ENCODE measurements at regions not wholly inside any gene's neighbourhood (a gene's known extent, or its start where the extent isn't known, plus 50 kb on each side); places are given as distances from the start of the nearest gene placed in this dataset.

DNA sequence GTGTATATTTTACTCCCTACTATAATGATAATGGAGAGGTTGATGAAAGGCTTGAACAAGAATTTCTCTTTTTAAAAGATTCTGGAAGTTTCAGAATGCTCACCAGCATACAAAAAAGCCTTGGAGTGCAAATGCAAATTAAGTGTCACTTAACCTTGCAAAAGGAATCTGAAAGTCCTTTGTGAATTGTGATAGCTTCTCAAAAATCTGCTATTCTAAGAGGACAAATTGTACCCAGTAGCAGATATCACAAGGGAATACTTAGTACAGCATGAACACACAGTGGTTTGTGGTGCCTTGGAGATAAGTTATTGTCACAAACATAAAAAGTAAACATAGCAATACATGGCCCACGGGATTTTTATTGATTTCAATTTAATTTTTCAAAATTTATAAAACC is 1208.3 kb upstream of the B3GALT2 start:
- TF ChIP-seq EP300 (IDR thresholded peaks at IDR 0.05) (no peak), CHD4 (IDR thresholded peaks at IDR 0.05; ENCODE audit: borderline replicate concordance) (no peak), REST (IDR thresholded peaks at IDR 0.05) (no peak), USF2 (IDR thresholded peaks at IDR 0.05) (no peak), CHD2 (IDR thresholded peaks at IDR 0.05; ENCODE audit: low read length, partially characterized antibody) (no peak), MYC (IDR thresholded peaks at IDR 0.05; ENCODE audit: borderline replicate concordance, low read length) (no peak), SREBF2 (IDR thresholded peaks at IDR 0.05) (no peak), HOXA7 (CRISPR knock-in tag; IDR thresholded peaks at IDR 0.05) (no peak), CBX8 (IDR thresholded peaks at IDR 0.05) (no peak), JUNB (IDR thresholded peaks at IDR 0.05) (no peak)
- ATAC-seq, result no peak
- Histone ChIP-seq H3K9me3 (no peaks in the 10 kb centered on the region), H3K27ac (no peak overlapping the region), H3K4me3 (no peak overlapping the region), H3K4me1 (no peaks in the 10 kb centered on the region), H3K4me2 (no peak overlapping the region)
- 10% methylated on average over 1 of the region's 1 CpG for WGBS (ENCODE audit: missing lambda C conversion rate)
- POLR2A ChIA-PET, result no interaction called here
- no peak for DNase-seq (ENCODE audit: low read depth in 1 of 2, low spot score in 1 of 2)
- CTCF ChIA-PET, result no interaction called here
- no peak for FAIRE-seq

DNA sequence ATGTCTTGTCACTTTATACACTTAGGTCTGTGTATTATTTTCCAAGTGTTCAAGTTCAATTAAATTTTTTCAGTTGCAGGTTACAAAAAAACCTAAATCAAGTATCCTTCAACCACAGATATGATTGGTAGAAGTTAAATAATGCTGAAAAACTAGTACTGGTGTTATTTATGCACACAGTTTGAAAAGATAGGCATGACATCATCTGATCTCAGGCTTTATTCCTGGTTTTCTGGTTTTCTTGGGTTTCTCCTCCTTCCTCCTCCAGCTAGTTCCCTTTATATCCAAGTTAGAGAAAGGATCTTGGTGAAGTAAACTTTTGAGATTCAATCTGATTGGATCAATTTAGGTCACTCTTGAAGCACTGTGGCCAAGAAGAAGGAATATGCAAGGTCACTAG is 1201.1 kb upstream of the B3GALT2 start:
- Histone ChIP-seq H3K9me3 (no peaks in the 10 kb centered on the region), H3K4me1 (no peaks in the 10 kb centered on the region), H3K4me2 (peak overlapping the region; percentile 57), H3K27ac (no peak overlapping the region), H3K4me3 (no peak overlapping the region)
- ChIA-PET POLR2A (no interaction called here), CTCF (no interaction called here)
- no peak for DNase-seq (ENCODE audit: low read depth in 1 of 2, low spot score in 1 of 2)
- no peak for ATAC-seq
- no peak for TF ChIP-seq PBX3 (IDR thresholded peaks at IDR 0.05)
- no peak for TF ChIP-seq USF2 (IDR thresholded peaks at IDR 0.05)
- no peak for TF ChIP-seq FOXS1 (CRISPR knock-in tag; IDR thresholded peaks at IDR 0.05)
- TF ChIP-seq ZFP36 (IDR thresholded peaks at IDR 0.05; ENCODE audit: borderline replicate concordance, partially characterized antibody), result no peak
- TF ChIP-seq, protein P1, sequence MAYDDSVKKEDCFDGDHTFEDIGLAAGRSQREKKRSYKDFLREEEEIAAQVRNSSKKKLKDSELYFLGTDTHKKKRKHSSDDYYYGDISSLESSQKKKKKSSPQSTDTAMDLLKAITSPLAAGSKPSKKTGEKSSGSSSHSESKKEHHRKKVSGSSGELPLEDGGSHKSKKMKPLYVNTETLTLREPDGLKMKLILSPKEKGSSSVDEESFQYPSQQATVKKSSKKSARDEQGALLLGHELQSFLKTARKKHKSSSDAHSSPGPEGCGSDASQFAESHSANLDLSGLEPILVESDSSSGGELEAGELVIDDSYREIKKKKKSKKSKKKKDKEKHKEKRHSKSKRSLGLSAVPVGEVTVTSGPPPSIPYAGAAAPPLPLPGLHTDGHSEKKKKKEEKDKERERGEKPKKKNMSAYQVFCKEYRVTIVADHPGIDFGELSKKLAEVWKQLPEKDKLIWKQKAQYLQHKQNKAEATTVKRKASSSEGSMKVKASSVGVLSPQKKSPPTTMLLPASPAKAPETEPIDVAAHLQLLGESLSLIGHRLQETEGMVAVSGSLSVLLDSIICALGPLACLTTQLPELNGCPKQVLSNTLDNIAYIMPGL (CRISPR knock-in tag; IDR thresholded peaks at IDR 0.05; ENCODE audit: borderline replicate concordance), result no peak
- no peak for TF ChIP-seq CEBPB (IDR thresholded peaks at IDR 0.05)
- TF ChIP-seq NR3C1 (IDR thresholded peaks at IDR 0.05), result no peak
- TF ChIP-seq ZSCAN20 (CRISPR knock-in tag; IDR thresholded peaks at IDR 0.05), result no peak
- TF ChIP-seq FOSL2 (IDR thresholded peaks at IDR 0.05), result no peak
- no peak for TF ChIP-seq FOSL2 (CRISPR knock-in tag; IDR thresholded peaks at IDR 0.05)
- FAIRE-seq, result peak; percentile 18

All from A549 (cell line).